Endothelial cell of umbilical vein (primary cell): ENCODE measurements at regions not wholly inside any gene's neighbourhood (a gene's known extent, or its start where the extent isn't known, plus 50 kb on each side); places are given as distances from the start of the nearest gene placed in this dataset.

Source experiments
- BruUV-seq: library from RNA; stranded (reverse); fragments of 400-500 nt; replicated peaks from 2 replicates; lab custom pipeline; 2021; lab: Mats Ljungman, UMichigan
- CTCF ChIA-PET: fragments of 300-600, 350-600 bp; sonication (Branson Sonifier 250); formaldehyde crosslinking; loops from one replicate; lab custom pipeline; 2021; ENCODE audit warnings: antibody characterized with exemption, inconsistent platforms; lab: Charles Lee
- POLR2A ChIA-PET: fragments of 300-600, 350-600 bp; sonication (Branson Sonifier 250); formaldehyde crosslinking; loops from one replicate; lab custom pipeline; 2021; ENCODE audit warnings: antibody characterized with exemption, inconsistent platforms; lab: Charles Lee
- DNase-seq: peaks from one replicate; pipeline ENCODE4 v3.0.0-alpha.2; 2011; ENCODE audit warnings: low read depth, low spot score
- FAIRE-seq: peaks from 2 replicates; lab custom pipeline; 2011; peaks lifted over from hg19 to GRCh38; lab: Jason Lieb, UNC
- H2AFZ ChIP-seq: 2 replicates; pipeline ENCODE4 v1.6.0; 2012; ENCODE audit warnings: low read depth, low read length, control low read depth, inconsistent platforms
- H3K27ac ChIP-seq: 2 replicates; pipeline ENCODE4 v1.5.1; 2011; ENCODE audit warnings: low read depth, mild to moderate bottlenecking, control low read depth, low read length, moderate library complexity; ENCODE audit not compliant: insufficient read depth
- H3K27me3 ChIP-seq, 2 experiments: 2 replicates each; pipeline versions ENCODE4 v1.6.0 to v1.6.1; 2011; ENCODE audit warnings: low read length in 2 of 2, mixed read lengths in 1 of 2; ENCODE audit not compliant: control insufficient read depth in 2 of 2, insufficient read depth in 2 of 2
- H3K36me3 ChIP-seq, 2 experiments: 2 replicates in 1 of 2; 3 replicates in 1 of 2; pipeline ENCODE4 v1.5.1; 2011; ENCODE audit warnings: low read length in 2 of 2, mild to moderate bottlenecking in 1 of 2, moderate library complexity in 1 of 2; ENCODE audit not compliant: control insufficient read depth in 2 of 2, insufficient read depth in 2 of 2; ENCODE audit errors: extremely low read depth in 1 of 2
- H3K4me1 ChIP-seq: 3 replicates; pipeline ENCODE4 v1.5.1; 2011; ENCODE audit warnings: mild to moderate bottlenecking, low read length; ENCODE audit not compliant: control insufficient read depth, insufficient read depth; ENCODE audit errors: extremely low read depth
- H3K4me2 ChIP-seq: 2 replicates; pipeline ENCODE4 v1.6.1; 2011; ENCODE audit warnings: low read length, control low read depth, mixed read lengths; ENCODE audit not compliant: insufficient read depth
- H3K4me3 ChIP-seq, 3 experiments: fragments of 200-600 bp in 1 of 3; sonication (generic), shearing (Covaris generic) in 1 of 3; replicated peaks in 1 of 3; 2 replicates each; pipeline ENCODE4 v1.5.1; 2011 to 2016; ENCODE audit warnings: control low read depth in 3 of 3, low read length in 3 of 3, mild to moderate bottlenecking in 2 of 3, inconsistent platforms in 1 of 3, low read depth in 1 of 3, moderate library complexity in 1 of 3; ENCODE audit not compliant: insufficient read depth in 1 of 3
- H3K79me2 ChIP-seq: 2 replicates; pipeline ENCODE4 v1.6.0; 2012; ENCODE audit warnings: low read length, inconsistent platforms; ENCODE audit not compliant: control insufficient read depth, insufficient read depth
- H3K9ac ChIP-seq: replicated peaks from 2 replicates; pipeline ENCODE3; 2011; ENCODE audit warnings: low read length, control low read depth; ENCODE audit not compliant: insufficient read depth; ENCODE audit errors: extremely low read depth
- H3K9me1 ChIP-seq: replicated peaks from 3 replicates; pipeline ENCODE4 v1.6.0; 2011; ENCODE audit warnings: mild to moderate bottlenecking, low read length; ENCODE audit not compliant: control insufficient read depth, insufficient read depth; ENCODE audit errors: extremely low read depth
- H3K9me3 ChIP-seq: replicated peaks from 2 replicates; pipeline ENCODE4 v1.5.1; 2012; ENCODE audit warnings: low read length, inconsistent platforms; ENCODE audit not compliant: control insufficient read depth, insufficient read depth
- H4K20me1 ChIP-seq: replicated peaks from 2 replicates; pipeline ENCODE3; 2011; ENCODE audit warnings: mild to moderate bottlenecking, low read length; ENCODE audit not compliant: control insufficient read depth, insufficient read depth; ENCODE audit errors: extremely low read depth
- EZH2 ChIP-seq: IDR thresholded peaks from 2 replicates; pipeline ENCODE4 v1.6.1; 2012; ENCODE audit warnings: borderline replicate concordance, low read depth, mild to moderate bottlenecking, moderate library complexity, low read length, inconsistent platforms; ENCODE audit not compliant: severe bottlenecking
- FOS ChIP-seq: IDR thresholded peaks from 2 replicates; pipeline ENCODE4 v1.6.1; 2011; ENCODE audit warnings: mild to moderate bottlenecking, low read length, moderate library complexity, borderline replicate concordance; ENCODE audit not compliant: insufficient read depth
- GATA2 ChIP-seq: IDR thresholded peaks from 2 replicates; pipeline ENCODE4 v1.7.0; 2011; ENCODE audit warnings: low read depth, mild to moderate bottlenecking, moderate library complexity, mixed read lengths, low read length; ENCODE audit not compliant: insufficient read length, insufficient read depth
- JUN ChIP-seq: IDR thresholded peaks from 2 replicates; pipeline ENCODE4 v1.6.1; 2011; ENCODE audit warnings: borderline replicate concordance, low read depth; ENCODE audit not compliant: insufficient read length, insufficient read depth
- MYC ChIP-seq: IDR thresholded peaks from one replicate; pipeline ENCODE4 v1.6.1; 2011; ENCODE audit warnings: mild to moderate bottlenecking, low read depth, low read length
- POLR2A ChIP-seq: IDR thresholded peaks from 2 replicates; pipeline ENCODE4 v1.6.1; 2012; ENCODE audit warnings: low read depth, mild to moderate bottlenecking, control low read depth, low read length
- POLR2AphosphoS5 ChIP-seq: IDR thresholded peaks from 2 replicates; pipeline ENCODE4 v1.6.1; 2012; ENCODE audit warnings: low read depth, mild to moderate bottlenecking, control low read depth, low read length, moderate library complexity; ENCODE audit not compliant: insufficient read depth
- dilution Hi-C: fragments of 300-500 bp; cut with MboI; formaldehyde crosslinking; loops from one replicate; pipeline ENCODE4 v1.15.0; 2019; ENCODE audit warnings: low sequenced_read_pairs; ENCODE audit not compliant: extremely low pct_ligation_motif_present
- intact Hi-C: fragments of 100-400 bp; cut with micrococcal nuclease; formaldehyde crosslinking; loops from one replicate; pipeline ENCODE4 v1.10.0; 2022
- TF ChIP-seq, protein P1 (sequence below): IDR thresholded peaks from 2 replicates; pipeline ENCODE4 v1.6.1; 2011; ENCODE audit not compliant: insufficient read depth, insufficient read length
- TF ChIP-seq, protein P2 (sequence below), 2 donors: IDR thresholded peaks; 1 replicate in 1 of 2; 2 replicates in 1 of 2; pipeline ENCODE4 v1.5.1; 2011; ENCODE audit warnings: low read length in 2 of 2, mild to moderate bottlenecking in 2 of 2, moderate library complexity in 2 of 2, control low read depth in 1 of 2, inconsistent platforms in 1 of 2, low read depth in 1 of 2; ENCODE audit not compliant: insufficient read depth in 1 of 2; ENCODE audit errors: extremely low read depth in 1 of 2

DNA sequence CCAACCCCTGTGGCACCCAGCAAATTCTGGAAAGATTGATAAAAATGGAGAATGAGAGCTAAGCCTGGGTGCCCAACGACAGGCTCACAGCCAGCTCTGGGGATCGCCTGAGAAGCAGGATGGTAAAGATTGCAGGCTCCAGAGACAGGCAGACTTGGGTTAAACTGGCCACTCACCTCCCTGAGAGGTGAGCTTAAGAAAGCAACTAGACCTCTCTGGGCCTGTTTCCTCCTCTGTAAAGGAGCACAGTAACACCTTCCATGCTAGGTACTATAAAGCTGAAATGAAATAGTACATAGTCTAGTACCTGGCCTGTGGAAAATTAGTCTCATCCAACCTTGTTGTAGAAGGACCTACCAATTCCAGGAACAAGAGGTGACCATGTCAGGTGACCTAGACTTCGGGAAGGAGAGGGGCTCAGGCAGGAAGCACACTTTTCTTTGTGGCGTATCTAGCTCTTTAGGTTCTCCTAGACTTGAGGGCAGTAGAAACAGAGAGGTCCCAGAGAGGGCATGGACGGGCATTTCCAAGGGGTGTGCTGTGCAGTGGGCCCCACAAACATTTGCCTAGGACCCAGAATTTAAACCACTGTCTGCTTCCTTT lies 142.8 kb upstream of the MYLIP start:
- BruUV-seq: no TSS peak
- CTCF ChIA-PET: no interaction called here
- POLR2A ChIA-PET: no interaction called here
- DNase-seq (no peak), FAIRE-seq (no peak)
- Histone ChIP-seq H3K9ac (no peak overlapping the region), H3K4me2 (no peak overlapping the region), H3K27ac (no peak overlapping the region), H3K79me2 (no peaks in the 10 kb centered on the region), H2AFZ (no peak overlapping the region), H3K4me1 (no peaks in the 10 kb centered on the region), H4K20me1 (no peaks in the 10 kb centered on the region), H3K9me3 (no peaks in the 10 kb centered on the region), H3K4me3 (no peak overlapping the region), H3K27me3 (no peaks in the 10 kb centered on the region), H3K36me3 (no peaks in the 10 kb centered on the region), H3K9me1 (no peaks in the 10 kb centered on the region)
- dilution Hi-C loops: no loop called here
- TF ChIP-seq MYC (no peak), JUN (no peak), FOS (no peak), POLR2A (no peak)
- TF ChIP-seq, protein P1, sequence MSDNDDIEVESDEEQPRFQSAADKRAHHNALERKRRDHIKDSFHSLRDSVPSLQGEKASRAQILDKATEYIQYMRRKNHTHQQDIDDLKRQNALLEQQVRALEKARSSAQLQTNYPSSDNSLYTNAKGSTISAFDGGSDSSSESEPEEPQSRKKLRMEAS: no peak
- intact Hi-C loops: no loop called here

DNA sequence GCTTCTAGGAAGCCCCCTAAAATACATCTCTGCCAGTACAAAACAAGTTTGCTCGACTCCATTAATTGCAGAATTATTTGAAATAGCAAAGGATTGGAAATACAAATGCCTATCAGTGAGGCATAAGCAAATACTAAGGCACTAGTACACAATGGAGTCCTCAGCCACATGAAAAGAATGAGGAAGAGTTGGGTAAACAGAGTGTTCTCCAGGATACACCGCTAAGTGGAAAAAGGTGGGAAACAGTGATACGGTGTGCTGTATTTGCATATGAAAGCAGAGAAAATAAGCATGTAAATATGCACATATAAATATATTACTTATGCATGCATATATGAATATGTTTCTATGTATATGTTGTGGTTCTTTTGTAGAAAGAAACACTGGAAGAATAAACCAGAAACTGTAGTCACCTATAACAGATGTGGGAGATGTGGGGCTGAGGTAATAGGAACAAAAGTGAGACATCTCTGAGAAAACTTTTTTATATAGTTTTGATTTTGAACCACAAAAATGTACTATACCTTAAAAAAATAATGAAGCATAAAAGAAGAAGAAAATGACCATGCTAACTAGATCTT lies 143.4 kb upstream of the MYLIP start:
- Histone ChIP-seq H3K4me1 (no peaks in the 10 kb centered on the region), H3K27me3 (no peaks in the 10 kb centered on the region), H3K36me3 (no peaks in the 10 kb centered on the region), H3K9me3 (no peaks in the 10 kb centered on the region), H2AFZ (no peak overlapping the region), H3K4me2 (no peak overlapping the region), H3K9ac (no peak overlapping the region), H3K4me3 (no peak overlapping the region), H3K9me1 (no peaks in the 10 kb centered on the region), H3K79me2 (no peaks in the 10 kb centered on the region), H3K27ac (no peak overlapping the region), H4K20me1 (no peaks in the 10 kb centered on the region)
- TF ChIP-seq FOS (no peak), GATA2 (no peak), EZH2 (no peak), JUN (no peak), POLR2A (no peak), POLR2AphosphoS5 (no peak), MYC (no peak)
- TF ChIP-seq, protein P1: no peak
- TF ChIP-seq, protein P2, sequence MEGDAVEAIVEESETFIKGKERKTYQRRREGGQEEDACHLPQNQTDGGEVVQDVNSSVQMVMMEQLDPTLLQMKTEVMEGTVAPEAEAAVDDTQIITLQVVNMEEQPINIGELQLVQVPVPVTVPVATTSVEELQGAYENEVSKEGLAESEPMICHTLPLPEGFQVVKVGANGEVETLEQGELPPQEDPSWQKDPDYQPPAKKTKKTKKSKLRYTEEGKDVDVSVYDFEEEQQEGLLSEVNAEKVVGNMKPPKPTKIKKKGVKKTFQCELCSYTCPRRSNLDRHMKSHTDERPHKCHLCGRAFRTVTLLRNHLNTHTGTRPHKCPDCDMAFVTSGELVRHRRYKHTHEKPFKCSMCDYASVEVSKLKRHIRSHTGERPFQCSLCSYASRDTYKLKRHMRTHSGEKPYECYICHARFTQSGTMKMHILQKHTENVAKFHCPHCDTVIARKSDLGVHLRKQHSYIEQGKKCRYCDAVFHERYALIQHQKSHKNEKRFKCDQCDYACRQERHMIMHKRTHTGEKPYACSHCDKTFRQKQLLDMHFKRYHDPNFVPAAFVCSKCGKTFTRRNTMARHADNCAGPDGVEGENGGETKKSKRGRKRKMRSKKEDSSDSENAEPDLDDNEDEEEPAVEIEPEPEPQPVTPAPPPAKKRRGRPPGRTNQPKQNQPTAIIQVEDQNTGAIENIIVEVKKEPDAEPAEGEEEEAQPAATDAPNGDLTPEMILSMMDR (IDR thresholded peaks at IDR 0.05; ENCODE audit: extremely low read depth in 1 of 2, insufficient read depth in 1 of 2, low read depth in 1 of 2, low read length in 2 of 2): no peak
- DNase-seq: no peak
- CTCF ChIA-PET: no interaction called here
- POLR2A ChIA-PET: no interaction called here
- dilution Hi-C loops: no loop called here
- intact Hi-C loops: no loop called here
- BruUV-seq: no TSS peak
- FAIRE-seq: no peak
